GM21576 (cell line): ENCODE measurements at regions not wholly inside any gene's neighbourhood (a gene's known extent, or its start where the extent isn't known, plus 50 kb on each side); places are given as distances from the start of the nearest gene placed in this dataset.

Experiments used
- ATAC-seq: cut with Tn5 transposase; IDR thresholded peaks from one replicate; pipeline ENCODE4 v1.9.1; 2021; ENCODE audit warnings: mild to moderate bottlenecking, moderate library complexity; ENCODE audit not compliant: unreplicated experiment

DNA sequence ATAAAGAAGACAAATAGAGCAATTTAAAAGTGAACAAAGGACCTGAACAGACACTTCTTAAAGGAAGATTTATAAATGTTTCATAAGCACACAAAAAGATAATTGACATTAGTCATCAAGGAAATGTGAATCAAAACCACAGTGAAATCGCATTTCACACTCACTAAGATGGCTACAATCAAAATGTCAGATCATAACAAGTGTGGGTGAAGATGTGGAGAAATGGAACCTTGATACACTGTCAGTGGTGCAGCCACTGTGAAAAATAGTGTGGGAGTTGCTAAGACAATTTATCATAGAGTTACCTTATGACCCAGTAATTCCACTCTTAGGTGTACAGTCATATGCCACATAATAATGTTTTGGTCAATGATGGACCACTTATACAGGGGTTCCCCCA, 54.5 kb upstream of the HTR4 start:
- ATAC-seq, result no peak

DNA sequence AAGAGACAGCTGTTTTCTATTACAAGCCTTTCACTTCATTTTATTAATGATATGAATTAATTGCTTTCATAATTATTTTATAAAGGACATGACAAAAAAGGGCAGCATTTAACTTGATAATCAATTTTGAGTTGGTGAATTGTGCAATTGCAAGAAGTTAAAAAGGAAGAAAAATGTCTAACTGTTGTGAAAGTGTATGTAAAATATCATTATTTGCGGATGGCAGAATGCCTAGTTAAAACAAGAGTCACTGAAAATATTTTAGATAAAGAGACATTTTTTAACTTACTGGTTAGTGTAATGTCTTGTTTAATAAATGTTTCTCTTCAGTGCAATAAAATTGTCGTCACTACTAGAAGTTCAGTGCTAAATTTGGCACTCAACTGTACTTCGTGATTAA, 57.6 kb upstream of the HTR4 start:
- ATAC-seq, result no peak

DNA sequence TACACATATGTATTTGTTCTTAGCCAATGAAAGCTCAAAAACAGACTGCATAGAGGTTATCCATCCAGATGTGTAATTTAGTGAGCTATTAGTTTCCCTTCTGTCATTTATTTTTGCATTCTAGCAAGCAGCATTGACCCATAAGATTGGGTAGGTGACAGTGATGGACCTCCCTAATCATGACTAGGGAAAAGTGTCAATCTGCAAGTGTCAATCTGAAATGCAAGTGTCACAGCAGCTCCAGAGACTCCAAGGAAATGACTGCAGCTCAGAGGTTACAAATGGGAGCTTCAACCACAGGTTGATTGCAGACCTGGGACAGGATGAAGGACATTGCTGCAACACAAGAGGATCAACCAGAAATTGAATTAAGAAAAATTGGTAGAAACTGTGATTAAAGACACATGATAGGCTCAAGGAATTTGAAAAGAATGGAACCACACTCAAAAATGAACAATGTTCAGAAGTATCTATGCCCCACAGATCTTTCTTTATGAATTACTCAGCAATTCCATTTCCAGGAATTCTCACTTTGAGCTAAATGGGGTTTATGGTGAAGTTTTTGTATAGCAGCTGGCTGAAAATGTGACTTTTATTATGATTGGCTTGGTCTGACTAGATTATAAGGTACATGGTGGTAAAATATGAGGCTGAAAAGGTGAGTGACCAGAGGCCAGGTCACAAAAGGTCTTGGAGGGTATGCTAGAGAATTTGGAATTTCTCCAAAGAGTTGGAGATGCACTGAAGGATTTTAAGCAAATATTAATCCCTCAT, 59.6 kb upstream of the HTR4 start:
- no peak for ATAC-seq

DNA sequence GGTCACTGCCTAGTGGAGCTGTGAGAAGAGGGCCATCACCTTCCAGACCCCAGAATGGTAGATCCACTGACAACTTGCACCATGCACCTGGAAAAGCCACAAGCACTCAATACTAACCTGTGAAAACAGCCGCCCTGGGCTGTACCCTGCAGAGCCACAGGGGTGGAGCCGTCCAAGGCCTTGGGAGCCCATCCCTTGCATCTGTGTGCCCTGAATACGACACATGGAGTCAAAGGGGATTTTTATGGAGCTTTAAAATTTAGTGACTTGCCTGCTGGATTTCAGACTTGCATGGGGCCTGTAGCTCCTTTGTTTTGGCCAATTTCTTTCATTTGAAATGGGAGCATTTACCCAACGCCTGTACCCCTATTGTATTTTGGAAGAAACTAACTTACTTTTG, 62.4 kb upstream of the HTR4 start:
- ATAC-seq, result no peak

DNA sequence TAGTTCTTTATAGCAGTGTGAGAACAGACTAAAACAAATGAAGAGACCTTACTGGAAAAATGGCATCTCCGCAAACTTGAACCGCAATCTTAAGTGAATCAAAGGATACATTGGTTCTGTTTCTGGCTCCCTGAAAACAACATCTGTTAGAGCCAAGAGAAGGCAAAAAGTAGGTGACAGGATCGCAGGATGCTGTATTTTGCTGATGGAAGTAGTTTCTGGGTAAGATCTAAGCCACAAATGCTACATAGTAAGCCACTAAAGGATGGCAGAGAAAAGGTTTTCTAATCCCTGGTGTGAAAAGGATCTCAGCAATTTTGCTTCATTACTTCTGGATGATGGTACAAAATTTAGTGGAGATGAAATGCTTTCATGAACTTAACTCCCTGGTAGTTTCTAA, 63.3 kb upstream of the HTR4 start:
- no peak for ATAC-seq

DNA sequence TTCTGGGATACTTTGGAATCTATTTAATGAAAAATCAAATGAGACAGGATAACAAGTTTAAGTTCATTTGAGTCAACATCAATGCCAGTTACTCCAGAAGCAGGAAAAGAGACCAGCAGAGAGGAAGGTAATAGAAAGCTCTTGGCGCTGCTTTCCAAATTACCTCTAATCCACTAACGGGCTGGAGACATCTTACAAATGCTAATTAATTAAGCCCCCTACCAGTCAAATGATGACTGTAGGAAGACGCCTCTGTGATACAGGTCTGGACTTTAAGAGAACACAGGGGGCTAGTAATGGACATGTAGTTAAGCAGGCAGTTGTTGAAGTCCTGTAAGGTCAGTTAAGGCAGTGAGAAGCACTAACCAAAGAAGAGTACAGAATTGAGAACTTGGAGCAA, 65.3 kb upstream of the HTR4 start:
- ATAC-seq, result no peak

DNA sequence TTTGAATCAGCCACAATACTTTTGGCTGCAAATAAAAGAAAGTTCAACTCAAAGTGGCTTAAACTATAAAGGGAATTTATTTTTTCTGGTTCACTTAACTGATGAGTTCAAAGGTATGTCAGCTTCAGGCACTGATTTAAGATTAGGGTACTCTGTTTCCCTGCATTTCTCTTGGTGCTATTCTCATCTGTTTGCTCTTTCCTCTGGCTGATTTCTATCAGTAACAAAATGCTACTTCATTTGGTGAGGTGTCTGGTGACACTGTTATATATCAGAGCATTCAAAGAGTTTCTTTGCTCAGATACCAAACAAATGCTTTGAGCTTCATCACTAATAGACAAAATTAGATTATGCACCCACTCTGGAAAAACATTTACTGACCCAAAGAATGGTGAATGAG, 65.9 kb upstream of the HTR4 start:
- ATAC-seq, result no peak

DNA sequence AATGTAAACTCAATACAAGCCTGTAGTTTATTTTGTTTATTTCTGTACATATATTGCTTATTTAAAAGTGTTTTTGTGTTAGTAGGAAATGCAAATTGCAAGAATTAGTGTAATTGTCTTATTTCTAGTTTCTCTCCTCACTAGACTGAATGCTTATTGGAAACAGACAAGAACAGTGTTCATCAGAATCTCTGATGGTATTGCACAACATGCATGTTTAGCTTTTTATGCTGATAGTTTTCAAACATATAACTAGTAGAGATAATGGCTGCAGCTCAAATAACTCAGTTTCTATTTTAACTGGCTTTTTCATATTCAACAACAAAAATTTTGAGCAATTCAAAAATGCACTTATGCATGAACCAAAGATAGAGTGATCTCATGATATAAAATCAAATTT, 68.8 kb upstream of the HTR4 start:
- no peak for ATAC-seq

DNA sequence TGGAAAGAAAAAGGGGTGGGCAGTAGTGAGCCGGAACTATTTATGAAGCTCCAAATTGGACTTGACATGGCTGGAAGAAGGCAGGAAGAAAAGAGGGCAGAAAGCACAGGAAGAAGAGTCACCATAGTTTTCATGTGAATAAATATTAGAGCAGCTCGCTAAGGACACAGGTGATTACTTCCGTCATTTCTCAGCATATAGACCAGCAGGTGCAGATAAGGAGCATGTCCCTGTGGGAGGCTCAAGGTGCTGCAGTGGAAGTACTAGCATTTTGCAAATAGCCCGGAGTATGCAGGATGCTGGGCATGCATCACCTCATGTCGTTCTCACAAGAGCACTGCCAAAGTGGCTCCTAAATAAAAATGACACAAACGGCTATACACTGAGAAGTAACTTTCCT, 71.3 kb upstream of the HTR4 start:
- ATAC-seq, result no peak

DNA sequence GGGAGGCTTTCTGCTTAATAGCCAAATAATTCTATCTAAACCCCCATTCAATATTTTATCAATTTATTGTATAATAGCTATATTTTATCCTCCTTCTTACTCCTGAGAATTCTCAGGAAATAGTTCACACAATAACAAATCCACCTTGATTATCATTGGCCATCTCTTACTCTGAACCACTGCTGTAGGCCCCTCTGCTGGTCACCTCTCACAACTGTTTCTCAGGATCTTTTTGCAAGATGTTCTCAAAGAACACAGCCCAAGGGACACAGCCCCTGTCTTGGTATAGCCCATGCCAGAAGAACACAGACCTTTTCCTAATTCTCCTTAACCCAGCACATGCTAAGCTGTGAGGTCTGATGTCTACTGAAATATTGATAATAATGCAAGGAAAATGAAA, 74.9 kb upstream of the HTR4 start:
- ATAC-seq, result no peak

DNA sequence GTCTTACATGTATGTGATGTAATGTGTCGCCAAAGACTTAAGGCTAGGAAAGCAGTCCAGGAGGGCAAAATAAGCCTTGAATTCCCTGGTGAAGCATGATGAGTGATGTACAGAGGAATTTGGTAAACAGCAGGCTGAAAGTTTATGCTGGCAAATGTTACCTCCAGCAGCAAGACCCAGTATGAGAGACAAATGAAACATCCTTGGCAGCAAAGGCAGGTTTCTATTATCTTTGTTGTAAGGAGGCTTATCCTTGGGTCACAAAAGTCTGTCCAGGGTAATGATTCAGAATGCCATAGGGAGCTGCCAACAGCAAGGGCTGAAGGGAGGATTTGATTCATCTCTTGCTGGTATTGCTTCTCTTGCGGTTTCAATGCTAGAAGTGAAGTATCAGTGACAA, 75.9 kb upstream of the HTR4 start:
- no peak for ATAC-seq

DNA sequence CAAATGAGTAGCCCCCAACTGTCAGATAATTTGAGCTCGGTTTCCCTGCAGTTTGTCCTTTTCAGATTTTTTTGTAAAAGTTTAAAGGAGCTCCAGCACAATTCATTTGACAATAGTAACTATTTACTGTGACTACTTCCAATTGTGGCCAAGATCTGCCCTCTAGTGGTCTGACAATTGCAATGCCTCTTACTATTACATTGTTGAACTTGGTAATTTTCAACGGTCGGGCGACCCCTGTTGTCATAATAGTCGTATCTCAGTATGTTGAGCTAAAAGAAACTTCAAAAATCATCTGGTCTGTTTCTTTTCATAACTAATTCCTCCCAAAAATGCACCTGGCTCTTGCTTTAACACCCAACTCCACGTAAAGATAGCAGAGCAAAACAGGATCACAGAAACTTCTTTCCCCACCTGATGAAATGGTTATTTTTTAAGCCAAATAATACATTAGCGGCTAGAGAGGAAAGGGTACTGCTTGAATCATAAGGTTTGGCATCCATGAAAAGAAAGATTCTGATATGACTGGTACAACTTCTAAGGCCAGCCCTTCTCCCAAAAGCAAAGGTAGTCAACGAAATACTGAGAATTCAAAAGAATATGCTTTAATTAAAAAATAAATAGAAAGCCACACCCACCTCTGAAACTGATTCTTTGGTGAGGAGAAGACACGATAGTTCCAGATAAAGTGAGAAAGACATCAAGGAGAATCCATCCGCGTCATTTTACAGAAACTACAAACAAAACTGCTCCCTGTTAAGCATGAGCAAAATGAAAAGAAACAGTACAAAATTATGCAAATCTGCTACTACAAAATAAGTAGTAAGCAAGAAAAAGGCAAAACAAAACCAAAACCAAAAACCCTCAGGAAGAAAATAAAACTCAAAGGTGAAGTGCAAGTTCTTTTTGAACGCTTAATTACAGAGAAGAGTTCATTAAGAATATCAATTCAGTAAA, 76.9 kb upstream of the HTR4 start:
- ATAC-seq, result peak; percentile 93

DNA sequence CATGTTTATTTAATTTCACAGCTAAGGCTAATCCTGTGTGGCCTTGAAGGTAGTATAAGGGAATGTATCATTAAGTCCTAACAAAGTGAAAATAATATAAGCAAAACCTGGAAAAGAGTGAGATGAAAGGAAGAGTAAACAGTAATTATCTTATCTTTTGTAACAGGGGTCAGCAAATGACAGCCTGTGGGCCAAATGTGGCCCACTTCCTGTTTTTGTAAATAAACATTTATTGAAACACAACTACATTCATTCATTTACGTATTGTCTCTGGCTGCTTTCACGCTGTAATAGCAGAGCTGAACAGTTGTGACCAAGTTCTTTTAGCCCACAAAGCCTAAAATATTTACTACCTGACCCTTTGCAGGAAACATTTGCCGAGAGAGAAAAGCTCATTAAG, 78.4 kb upstream of the HTR4 start:
- ATAC-seq, result no peak

DNA sequence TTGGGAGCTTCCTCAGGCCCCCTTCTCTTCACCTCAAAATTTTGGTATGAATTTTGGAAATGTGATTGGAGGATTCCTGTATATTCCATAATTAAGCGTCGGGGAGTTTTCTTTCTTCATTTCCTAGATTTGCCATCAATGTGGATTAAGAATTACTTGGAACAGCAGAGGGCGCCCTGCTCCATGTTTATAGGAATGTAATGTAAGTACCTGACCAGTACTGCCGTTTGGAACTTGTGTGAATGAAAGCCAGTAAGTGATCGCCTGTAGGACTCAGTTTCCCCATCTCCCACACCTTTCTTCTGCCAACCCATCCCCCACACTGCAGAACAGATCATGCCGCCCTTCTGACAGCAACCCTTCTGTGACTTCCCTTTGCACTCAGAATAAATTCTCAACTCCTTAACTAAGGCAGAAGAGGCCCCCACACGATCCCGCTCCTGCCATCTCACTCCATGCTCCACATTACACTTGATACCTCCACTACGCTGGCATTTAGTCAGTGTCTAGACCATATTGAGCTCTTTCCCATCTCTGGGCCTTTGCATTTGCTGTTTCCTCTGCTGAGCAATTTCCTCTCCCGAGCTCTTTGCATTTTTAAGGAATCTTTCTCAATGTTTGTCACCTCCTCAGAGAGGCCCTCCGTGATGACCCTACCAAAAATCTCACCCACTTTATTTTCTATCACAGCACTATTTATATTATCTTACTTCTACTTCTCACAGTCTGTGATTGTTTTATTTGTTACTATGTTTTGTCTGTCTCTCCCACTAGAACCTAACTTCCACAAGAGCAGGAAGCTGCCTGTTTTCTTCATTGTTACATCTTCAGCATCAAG, 79.5 kb upstream of the HTR4 start:
- ATAC-seq, result no peak

DNA sequence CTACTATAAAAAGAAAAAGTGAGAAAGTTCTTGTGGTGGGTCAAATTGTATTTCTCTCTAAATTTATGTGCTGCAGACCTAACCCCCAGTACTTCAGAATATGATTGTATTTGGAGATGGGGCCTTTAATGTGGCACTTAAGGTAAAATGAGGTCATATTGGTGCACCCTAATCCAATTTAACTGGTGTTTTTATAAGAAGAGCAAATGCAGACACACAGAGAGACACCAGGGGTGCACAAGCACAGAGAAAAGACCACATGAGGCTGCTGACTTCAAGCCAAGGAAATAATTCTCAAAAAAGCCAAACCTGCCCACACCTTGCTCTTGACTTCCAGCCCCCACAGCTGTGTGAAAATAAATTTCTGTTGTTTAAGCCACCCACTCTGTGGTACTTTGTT, 80.2 kb upstream of the HTR4 start:
- ATAC-seq, result no peak

DNA sequence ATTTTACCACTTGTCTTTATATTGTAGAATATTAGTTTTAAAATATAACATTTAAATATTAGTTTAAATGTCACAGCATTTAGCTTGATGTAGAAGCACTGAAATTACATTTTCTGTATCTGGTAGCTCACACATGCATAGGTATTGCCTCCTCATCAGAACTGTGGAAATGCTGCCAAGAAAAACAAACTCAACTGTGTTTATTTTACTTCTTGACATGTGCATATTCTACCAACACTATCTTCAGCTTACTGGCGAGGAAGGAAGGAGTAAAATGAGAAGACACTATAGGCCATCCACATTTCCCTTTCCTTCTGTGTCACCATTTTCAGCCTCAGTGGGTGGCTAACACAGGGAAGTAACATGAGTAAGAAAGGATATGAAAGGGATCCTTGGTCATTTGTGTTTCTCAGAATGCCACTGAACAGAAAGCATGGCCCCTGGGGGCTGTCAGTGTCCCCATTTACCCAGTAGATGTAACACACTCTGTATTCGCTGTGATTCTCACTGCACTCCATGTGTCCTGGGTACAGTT, 81.0 kb upstream of the HTR4 start:
- no peak for ATAC-seq

DNA sequence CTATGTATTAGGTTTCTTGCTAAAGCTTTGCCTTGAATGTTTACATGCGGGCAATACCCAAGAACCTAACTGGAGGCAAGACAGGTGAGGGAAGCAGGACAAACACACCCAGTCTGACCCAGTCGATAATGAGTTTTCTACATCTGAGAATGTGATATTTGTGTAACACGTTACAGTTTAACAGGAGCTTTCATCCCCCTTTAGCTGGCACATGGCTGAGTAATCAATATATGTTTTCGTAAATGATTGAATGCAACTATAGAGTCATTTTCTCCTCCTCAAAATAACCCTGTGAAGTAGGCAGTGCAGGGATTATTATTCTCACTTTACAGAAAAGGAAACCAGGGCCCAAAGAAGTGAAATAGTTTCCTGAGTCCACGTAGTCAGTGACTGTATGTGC, 84.7 kb upstream of the HTR4 start:
- ATAC-seq, result no peak

DNA sequence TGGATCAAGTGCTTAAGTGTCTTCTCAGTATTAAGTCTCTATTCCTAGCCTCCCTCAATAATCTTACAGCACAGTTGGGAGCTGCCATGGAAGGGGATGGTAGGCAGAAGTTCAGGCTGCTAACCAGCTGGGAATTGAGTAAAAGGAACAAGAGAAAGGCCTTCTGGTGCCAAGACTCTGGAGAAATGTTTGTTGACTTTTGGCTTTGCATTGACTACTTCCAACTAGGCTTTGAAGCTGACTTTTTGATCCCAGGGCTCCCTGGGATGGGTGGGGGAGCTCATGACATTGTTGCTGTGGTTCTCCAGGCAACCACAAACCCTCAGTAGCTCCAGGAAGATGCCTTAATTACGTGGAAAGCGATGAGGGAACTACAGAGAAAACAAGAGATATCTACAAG, 85.2 kb upstream of the HTR4 start:
- no peak for ATAC-seq

DNA sequence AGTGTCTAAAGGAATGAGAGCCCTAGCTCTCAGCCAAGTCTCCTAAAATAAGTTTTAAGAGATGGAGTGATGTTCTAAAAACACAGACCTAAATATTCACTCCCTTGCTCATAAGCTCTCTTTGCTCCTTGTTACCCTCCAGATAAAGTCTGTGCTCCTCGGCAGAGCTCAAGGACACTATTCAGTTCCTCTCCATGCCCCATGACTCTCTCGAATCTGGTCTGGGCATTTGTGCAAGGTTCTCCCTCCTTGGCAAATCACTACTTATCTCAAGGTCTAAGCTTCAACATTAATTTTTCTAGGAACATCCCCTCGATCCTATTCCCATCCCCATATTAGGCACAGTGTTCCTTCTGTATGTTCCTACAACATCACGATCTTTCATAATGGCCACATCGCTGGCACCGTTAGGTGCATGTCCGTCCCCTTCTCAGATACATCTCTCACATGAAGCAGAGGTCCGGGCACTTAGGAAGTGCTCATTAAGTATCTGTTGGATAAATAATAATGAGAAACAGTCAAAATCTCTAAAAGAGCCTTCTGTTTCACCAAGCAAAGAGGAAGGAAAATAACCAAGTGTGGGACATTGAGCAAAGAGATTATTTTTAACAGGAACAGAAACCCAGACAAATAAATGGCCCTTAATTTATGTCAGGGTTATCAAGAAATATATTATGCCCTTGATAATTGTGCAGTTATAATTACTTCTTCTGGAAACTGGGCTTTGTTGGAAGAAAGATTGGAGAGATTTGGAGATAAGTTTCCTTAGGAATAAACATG, 85.9 kb upstream of the HTR4 start:
- no peak for ATAC-seq

DNA sequence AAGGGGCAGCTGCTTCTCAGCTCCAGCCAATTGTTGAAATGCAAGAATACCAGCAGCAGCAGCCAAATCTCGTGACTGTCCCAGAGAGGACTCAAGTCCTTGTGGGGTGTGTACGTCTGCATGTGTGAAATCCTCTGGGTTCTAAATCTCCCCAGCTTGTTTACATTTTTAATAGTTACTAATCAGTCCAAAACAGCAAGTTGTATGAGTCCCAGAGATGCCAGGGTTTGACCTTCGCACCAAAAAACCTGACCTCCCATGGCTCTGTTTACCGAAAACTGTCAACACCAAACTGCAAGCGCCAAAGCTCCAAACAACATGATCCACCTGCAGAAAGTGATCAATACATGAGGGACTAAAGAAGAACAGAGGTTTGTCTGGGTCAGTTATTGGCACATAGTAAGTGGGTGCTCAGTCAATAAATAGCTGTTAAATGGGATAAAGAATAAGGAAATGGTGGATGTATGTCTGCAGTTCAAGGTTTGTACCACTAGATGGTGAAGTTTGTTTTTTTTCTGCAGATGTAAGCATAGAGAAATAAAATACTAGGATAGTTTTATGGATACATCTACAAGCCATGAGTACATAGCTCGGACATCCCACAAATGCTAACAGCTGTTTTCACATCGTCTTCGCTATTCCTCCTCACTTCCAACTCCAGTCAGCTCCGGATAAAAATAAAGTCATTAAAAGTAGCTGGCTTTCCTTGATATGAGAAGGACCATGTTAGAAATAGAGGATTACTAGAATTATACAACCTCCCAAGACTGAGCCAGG, 85.3 kb upstream of the ADRB2 start:
- peak; percentile 56 for ATAC-seq
